ENCODE measurements at regions not wholly inside any gene's neighbourhood (a gene's known extent, or its start where the extent isn't known, plus 50 kb on each side); places are given as distances from the start of the nearest gene placed in this dataset.
"Not testable (repeated sequence)": the region's sequence is repeated elsewhere in the genome, so short reads cannot be mapped to it uniquely, and the experiment has no call there.

GRCh38 chr4:114310296-114310925 lies 288.2 kb upstream of the UGT8 start:
- DNase-seq, result no peak

- no peak for DNase-seq
Measured at GRCh38 chr4:114311787-114312186, 286.8 kb upstream of the UGT8 start.

- no peak for DNase-seq
Measured at GRCh38 chr4:114312338-114312737, 286.3 kb upstream of the UGT8 start.

GRCh38 chr4:114316789-114317188 lies 281.8 kb upstream of the UGT8 start:
- DNase-seq, result no peak

- no peak for DNase-seq
Measured at GRCh38 chr4:114317564-114317963, 281.0 kb upstream of the UGT8 start.

- DNase-seq, result no peak
Measured at GRCh38 chr4:114318309-114318708, 280.3 kb upstream of the UGT8 start.

- DNase-seq, result no peak
Measured at GRCh38 chr4:114320126-114320525, 278.5 kb upstream of the UGT8 start.

- no peak for DNase-seq
Measured at GRCh38 chr4:114321366-114321765, 277.2 kb upstream of the UGT8 start.

- no peak for DNase-seq
Measured at GRCh38 chr4:114323841-114324240, 274.8 kb upstream of the UGT8 start.

GRCh38 chr4:114326358-114326757 lies 272.2 kb upstream of the UGT8 start:
- no peak for DNase-seq

- DNase-seq, result no peak
Measured at GRCh38 chr4:114332119-114332518, 266.5 kb upstream of the UGT8 start.

GRCh38 chr4:114334363-114334762 lies 264.2 kb upstream of the UGT8 start:
- not testable (repeated sequence) for DNase-seq

- no peak for DNase-seq
Measured at GRCh38 chr4:114334884-114335330, 263.7 kb upstream of the UGT8 start.

- no peak for DNase-seq
Measured at GRCh38 chr4:114335339-114335738, 263.3 kb upstream of the UGT8 start.

GRCh38 chr4:114343015-114343414 lies 255.6 kb upstream of the UGT8 start:
- no peak for DNase-seq

- no peak for DNase-seq
Measured at GRCh38 chr4:114349543-114350175, 248.9 kb upstream of the UGT8 start.

GRCh38 chr4:114358901-114359300 lies 239.7 kb upstream of the UGT8 start:
- no peak for DNase-seq

GRCh38 chr4:114361249-114361648 lies 237.4 kb upstream of the UGT8 start:
- no peak for DNase-seq

GRCh38 chr4:114364857-114365256 lies 233.8 kb upstream of the UGT8 start:
- no peak for DNase-seq

- no peak for DNase-seq
Measured at GRCh38 chr4:114365591-114365990, 233.0 kb upstream of the UGT8 start.

GRCh38 chr4:114366368-114366767 lies 232.2 kb upstream of the UGT8 start:
- no peak for DNase-seq

GRCh38 chr4:114368751-114369150 lies 229.9 kb upstream of the UGT8 start:
- no peak for DNase-seq

GRCh38 chr4:114373508-114373907 lies 225.1 kb upstream of the UGT8 start:
- no peak for DNase-seq

- DNase-seq, result no peak
Measured at GRCh38 chr4:114378305-114378903, 220.2 kb upstream of the UGT8 start.

GRCh38 chr4:114383067-114383466 lies 215.5 kb upstream of the UGT8 start:
- DNase-seq, result no peak
